COLO668 (cell line): ENCODE measurements at regions not wholly inside any gene's neighbourhood (a gene's known extent, or its start where the extent isn't known, plus 50 kb on each side); places are given as distances from the start of the nearest gene placed in this dataset.

Experiments
- DNase-seq: peaks from one replicate; lab custom pipeline; 2025; ENCODE audit not compliant: unreplicated experiment; lab: John Stamatoyannopoulos, UW

DNA sequence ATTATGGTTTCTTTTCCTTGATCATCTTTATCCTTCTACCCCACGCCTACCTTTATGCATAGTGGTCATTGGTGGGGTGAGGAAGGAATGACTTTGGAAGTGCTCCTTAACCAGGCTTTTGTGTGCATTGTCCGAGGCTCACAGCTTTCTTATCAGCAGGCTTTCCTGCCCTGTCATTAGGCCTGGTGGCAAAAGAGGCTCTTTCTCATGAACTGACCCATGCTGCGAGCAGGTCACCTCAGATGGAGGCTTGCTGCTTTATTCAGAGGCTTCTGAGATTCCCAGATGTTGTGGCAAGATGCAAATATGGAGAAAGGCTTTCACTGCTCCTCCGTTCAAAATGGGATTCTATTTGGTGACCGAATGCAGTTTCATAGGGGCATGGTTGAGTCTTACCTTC is 57.4 kb upstream of the DMRTA1 start:
- DNase-seq = no peak

DNA sequence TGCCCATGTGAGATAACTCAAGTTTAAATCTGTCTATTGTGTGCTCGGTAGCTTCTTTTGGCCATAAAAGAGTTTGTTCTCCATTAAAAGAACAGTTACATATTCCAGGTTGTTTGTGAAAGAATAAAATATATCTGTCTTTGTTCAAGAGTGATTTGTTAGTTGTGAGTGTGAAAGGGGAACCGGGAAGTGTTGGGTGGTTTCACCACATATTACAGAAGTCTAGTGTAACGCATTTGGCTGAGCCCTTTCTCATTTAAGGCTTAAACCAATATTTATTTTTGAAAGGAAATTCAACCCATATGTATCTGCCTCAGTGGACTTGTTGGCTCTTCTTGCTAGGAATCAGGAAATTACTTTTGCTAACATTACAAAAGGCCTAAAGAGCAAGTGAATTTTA is 54.1 kb upstream of the DMRTA1 start:
- DNase-seq = no peak

GRCh38 chr9:22395687-22396141 is 50.9 kb upstream of the DMRTA1 start:
- DNase-seq = no peak
